HG03066 (cell line): ENCODE measurements at regions not wholly inside any gene's neighbourhood (a gene's known extent, or its start where the extent isn't known, plus 50 kb on each side); places are given as distances from the start of the nearest gene placed in this dataset.
"Not testable (repeated sequence)": the region's sequence is repeated elsewhere in the genome, so short reads cannot be mapped to it uniquely, and the experiment has no call there.

ENCODE experiments used
- ATAC-seq: cut with Tn5 transposase; IDR thresholded peaks from one replicate; pipeline ENCODE4 v1.9.1; 2021; ENCODE audit warnings: low read depth; ENCODE audit not compliant: unreplicated experiment

- ATAC-seq, result no peak
Measured at GRCh38 chr6:121896771-121897170, 461.3 kb downstream of the GJA1 start.

DNA sequence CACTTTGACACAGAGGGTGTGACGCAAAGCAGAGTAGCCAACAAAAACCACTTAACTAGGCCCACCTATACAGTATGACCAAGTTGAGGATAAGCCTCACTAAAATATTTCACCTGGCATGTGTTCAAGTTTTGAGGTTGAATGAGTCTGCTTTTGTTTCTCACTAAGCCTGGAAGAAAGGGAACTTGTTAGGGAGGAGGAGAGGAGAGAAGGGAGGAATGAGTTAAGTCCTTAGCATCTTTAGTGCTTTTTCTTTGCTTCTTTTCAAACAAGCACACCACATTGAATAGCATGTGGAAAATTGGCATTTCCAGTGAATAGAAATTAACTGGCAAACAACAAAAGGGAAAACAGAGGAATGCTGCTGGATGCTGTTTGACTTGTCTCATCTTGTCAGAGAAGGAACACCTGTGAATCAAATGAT lies 461.9 kb downstream of the GJA1 start:
- no peak for ATAC-seq

GRCh38 chr6:121901432-121901831 lies 466.0 kb downstream of the GJA1 start:
- ATAC-seq, result no peak

DNA sequence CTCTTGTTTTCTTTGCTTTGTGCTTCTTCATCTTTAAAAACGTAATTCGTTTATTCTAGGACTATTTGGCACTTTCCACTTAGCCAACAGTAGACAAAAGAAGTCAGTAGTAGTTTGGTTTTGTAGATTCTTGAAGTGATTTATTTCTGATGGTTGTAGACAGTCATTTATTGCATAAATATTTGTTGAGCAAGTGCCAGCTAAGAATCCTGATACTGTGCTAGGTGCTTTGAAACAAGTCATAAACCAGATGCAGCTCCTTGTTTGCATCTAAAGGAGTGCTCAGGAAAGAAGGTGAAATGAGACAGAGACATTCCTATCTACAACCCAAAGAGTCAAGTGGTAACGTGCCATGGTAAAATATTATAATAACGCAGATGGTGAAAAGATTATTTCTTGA lies 469.1 kb downstream of the GJA1 start:
- no peak for ATAC-seq

DNA sequence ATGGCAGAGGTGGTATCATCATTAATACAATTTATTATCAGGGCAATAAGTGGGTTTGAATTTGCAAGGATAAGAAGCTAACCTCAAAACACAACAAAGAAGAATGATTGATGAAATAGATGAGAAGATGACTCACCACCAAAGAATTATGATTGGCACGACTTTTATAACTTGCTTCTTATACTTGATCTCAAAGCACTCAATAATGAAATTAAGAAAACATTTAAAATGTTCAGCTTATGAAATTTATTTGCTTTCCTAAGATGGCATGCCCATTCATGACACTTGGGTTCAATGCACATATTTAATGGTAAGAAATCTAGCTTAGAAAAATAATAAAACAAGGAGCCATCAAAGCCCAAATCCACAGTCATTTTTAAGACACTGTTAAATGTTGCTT lies 477.5 kb downstream of the GJA1 start:
- ATAC-seq, result no peak

- no peak for ATAC-seq
Measured at GRCh38 chr6:121917263-121917829, 481.9 kb downstream of the GJA1 start.

DNA sequence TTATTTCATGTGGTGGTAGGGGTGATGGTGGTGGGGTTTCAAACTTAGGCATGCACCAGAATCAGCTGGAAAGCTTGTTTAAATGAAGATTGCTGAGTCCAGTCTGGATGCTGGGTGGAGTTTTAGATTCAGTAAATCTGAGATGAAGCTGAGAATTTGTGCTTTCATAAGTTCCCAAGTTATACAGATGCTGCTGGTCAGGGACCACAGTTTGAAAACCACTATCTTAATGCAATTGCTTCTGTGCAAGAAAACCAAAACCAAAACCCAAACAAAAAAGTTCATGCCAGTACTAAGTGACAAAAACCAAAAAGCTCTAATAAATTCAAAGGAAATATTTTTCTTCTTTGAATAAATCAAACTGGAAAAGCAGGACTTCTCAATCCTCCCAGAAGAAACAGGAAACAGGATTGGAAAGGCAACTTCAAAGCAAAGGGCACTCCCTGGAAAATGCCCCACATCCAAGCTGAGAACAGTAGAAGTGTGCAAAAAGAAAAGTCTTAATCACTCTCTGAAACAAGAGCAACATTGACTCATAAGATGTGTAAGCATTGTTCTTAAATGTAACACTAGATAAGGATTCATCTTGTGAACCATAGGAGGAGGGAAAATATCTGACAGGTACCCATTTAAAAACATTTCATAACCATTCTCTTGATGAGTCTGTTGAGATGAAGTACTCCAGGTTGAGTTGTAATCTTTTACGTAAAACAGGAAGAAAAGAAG lies 481.5 kb upstream of the HSF2 start:
- no peak for ATAC-seq

- no peak for ATAC-seq
Measured at GRCh38 chr6:121920616-121921015, 478.8 kb upstream of the HSF2 start.

- no peak for ATAC-seq
Measured at GRCh38 chr6:121925024-121925423, 474.4 kb upstream of the HSF2 start.

GRCh38 chr6:121925534-121926255 lies 473.8 kb upstream of the HSF2 start:
- ATAC-seq, result no peak

DNA sequence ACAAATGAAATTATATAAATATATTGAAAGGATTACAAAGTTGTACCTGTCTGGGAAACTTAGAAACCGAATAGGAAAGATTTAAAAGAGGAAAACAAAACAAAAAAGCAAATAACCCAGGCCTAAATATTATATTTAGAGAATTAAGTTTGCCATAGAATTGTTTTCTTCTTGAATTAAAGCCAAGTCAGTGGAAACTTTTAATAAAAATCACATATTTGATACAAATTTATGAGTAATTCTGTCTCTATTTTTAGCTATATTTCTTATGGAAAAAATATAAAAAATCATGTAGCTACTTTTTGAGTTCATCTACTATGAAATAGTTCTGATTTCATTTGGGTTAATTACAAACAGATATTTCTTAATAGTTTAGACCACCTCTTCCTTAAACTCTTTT lies 470.2 kb upstream of the HSF2 start:
- ATAC-seq, result no peak

DNA sequence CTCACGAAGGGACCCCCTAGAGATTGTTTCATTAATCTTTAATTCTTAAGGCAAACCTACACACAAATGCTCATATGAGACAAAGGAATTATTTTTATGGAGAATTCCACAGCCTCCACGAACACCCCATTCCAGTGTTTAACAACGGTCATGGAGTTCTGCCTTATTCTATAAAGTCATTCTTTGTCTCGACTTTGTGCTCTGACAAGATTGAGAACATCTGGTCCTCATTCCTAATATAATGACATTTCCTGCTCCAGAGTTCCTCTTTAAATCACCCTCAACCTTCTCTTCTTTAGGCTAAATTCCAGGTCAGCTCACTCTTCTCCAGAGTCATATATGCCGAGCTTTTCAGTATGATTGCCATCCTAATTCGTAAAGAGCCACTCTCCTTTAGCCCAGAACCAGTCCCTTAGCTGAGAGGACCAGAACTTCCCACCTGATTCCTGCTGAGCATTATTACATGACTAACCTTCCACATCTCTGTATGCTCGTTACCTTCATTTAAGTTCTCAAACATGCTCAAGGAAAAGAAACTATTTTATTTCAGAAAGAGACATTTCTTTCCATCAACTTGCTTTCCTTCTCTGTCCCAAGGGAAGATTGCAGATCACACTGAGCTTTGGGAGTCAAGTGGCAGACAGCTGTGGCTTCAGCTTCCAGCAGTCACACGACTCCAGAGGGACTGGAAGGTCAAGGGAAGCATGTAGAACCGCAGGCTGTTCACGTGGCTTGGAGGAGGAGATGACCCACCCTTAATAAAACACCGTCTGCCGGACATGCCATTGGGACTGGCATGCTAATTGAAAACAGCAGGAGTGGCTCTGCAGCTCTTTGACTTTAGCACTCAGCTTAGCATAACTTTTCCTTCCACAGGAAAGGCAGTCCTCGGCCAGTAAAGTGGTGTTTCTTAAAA lies 467.1 kb upstream of the HSF2 start:
- no peak for ATAC-seq

- ATAC-seq, result no peak
Measured at GRCh38 chr6:121934451-121934850, 465.0 kb upstream of the HSF2 start.

- no peak for ATAC-seq
Measured at GRCh38 chr6:121940728-121941127, 458.7 kb upstream of the HSF2 start.

GRCh38 chr6:121944354-121944753 lies 455.1 kb upstream of the HSF2 start:
- ATAC-seq, result no peak

GRCh38 chr6:121951123-121951522 lies 448.3 kb upstream of the HSF2 start:
- no peak for ATAC-seq

GRCh38 chr6:121951918-121952379 lies 447.5 kb upstream of the HSF2 start:
- no peak for ATAC-seq

DNA sequence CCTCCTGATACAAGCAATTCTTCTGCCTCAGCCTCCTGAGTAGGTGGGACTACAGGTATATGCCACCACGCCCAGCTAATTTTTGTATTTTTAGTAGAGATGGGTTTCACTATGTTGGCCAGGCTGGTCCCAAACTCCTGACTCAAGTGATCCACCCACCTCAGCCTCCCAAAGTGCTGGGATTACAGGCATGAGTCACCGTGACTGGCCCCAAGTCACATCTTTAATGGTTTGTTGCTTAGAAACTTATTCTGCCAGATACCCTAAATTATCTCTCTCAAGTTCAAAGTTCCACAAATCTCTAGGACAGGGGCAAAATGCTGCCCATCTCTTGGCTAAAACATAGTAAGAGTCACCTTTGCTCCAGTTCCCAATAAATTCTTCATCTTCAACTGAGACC lies 444.1 kb upstream of the HSF2 start:
- ATAC-seq, result not testable (repeated sequence)

DNA sequence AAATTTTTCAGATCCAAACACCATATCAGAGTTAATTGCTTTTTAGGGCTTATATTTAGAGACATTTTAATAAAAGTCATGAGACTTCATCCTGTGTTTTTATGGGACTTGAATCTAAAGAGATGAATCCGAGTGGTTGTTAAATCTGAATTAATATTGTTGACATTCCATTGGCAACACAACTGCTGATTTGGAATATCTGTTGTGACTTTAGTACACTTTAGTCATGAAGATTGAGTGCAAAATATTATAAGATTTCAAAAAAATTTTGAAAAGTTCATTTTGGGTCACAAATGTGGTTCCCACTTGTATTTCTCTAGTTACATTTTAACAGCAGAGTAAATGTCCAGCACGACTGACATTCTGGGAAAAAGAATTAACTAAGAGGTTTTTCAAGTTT lies 442.7 kb upstream of the HSF2 start:
- ATAC-seq, result no peak

DNA sequence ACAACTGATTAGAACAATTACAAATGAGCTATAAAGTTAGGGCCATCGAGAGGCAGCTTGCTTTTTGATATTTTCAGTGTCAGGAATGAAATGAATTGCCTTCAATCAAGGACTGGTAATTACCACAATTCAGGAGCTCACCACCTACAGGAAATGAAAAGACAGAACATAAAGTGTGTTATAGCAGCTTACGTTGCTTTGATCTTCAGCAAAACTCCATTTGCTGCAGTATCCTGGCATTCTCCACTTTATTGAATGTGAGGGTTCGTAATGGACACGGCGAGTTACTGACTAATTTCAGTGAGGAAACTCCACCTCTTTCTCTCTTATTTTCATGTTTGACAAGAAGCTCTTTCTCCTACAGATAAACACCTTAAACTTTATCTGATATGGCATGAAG lies 440.0 kb upstream of the HSF2 start:
- ATAC-seq, result no peak

DNA sequence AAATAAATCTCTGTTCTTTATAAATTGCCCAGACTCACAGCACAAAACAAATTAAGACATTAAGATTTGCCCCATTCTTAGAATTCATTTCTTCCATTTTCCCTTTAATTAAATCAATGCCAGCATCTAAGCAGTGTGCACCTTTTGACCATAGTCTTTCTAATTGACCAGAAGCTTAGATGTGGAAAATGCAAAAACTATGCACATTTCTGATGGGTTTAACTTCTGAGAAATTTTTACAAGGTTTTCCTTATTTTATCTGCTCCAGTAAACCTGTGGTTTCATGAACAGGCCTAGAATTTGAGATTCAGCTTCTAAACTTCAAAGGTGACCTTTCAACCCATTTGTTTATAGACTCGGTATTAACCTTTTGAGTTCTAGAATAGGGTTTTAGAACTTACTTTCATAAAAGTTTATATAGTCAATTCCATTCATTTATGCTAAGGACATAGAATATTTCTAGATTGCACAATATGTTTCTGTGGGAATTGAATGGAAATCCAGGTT lies 437.8 kb upstream of the HSF2 start:
- ATAC-seq, result no peak
